SK-N-SH treated with all-trans-retinoic acid at 6 μM for 48 hours (cell line): ENCODE measurements at regions not wholly inside any gene's neighbourhood (a gene's known extent, or its start where the extent isn't known, plus 50 kb on each side); places are given as distances from the start of the nearest gene placed in this dataset.

Experiments
- ATAC-seq: fragments of 200-7000 bp; cut with Tn5 transposase; 3 replicates; pipeline ENCODE4 v1.9.1; 2020; ENCODE audit warnings: mild to moderate bottlenecking, moderate library complexity
- ARNTL ChIP-seq: fragments of 450-650 bp; formaldehyde crosslinking; IDR thresholded peaks from 2 replicates; pipeline ENCODE4 v1.5.0; 2020; ENCODE audit warnings: low read depth, mild to moderate bottlenecking, moderate library complexity, borderline replicate concordance
- BACH2 ChIP-seq: fragments of 250-450 bp; sonication (Bioruptor Pico); IDR thresholded peaks from 2 replicates; pipeline ENCODE4 v1.9.0; 2021; ENCODE audit warnings: mild to moderate bottlenecking, borderline replicate concordance
- CSDC2 ChIP-seq: fragments of 250-450 bp; sonication (Bioruptor Pico); IDR thresholded peaks from 2 replicates; pipeline ENCODE4 v1.5.0; 2020; ENCODE audit warnings: mild to moderate bottlenecking, moderate library complexity
- CSRNP3 ChIP-seq: fragments of 250-450 bp; sonication (Bioruptor Pico); IDR thresholded peaks from 2 replicates; pipeline ENCODE4 v1.5.1; 2021; ENCODE audit warnings: mild to moderate bottlenecking, moderate library complexity
- GLIS3 ChIP-seq: fragments of 250-450 bp; sonication (Bioruptor Pico); IDR thresholded peaks from 2 replicates; pipeline ENCODE4 v1.5.0; 2020; ENCODE audit warnings: mild to moderate bottlenecking, moderate library complexity
- ISL1 ChIP-seq: fragments of 250-450 bp; sonication (Bioruptor Pico); IDR thresholded peaks from 2 replicates; pipeline ENCODE4 v2.1.2; 2022; ENCODE audit warnings: mild to moderate bottlenecking, moderate library complexity
- OSR1 ChIP-seq: fragments of 250-450 bp; sonication (Bioruptor Pico); IDR thresholded peaks from 2 replicates; pipeline ENCODE4 v1.8.0; 2022; ENCODE audit warnings: moderate library complexity, mild to moderate bottlenecking, inconsistent platforms
- PATZ1 ChIP-seq: fragments of 250-450 bp; sonication (Bioruptor Pico); IDR thresholded peaks from 2 replicates; pipeline ENCODE4 v1.8.0; 2020; ENCODE audit warnings: mild to moderate bottlenecking, moderate library complexity, borderline replicate concordance
- POU6F1 ChIP-seq: fragments of 250-450 bp; sonication (Bioruptor Pico); IDR thresholded peaks from 2 replicates; pipeline ENCODE4 v1.8.0; 2021; ENCODE audit warnings: low read depth, mild to moderate bottlenecking, moderate library complexity, borderline replicate concordance
- PPARA ChIP-seq: fragments of 250-450 bp; sonication (Bioruptor Pico); IDR thresholded peaks from 2 replicates; pipeline ENCODE4 v1.5.0; 2020; ENCODE audit warnings: mild to moderate bottlenecking, borderline replicate concordance
- RARB ChIP-seq: fragments of 250-450 bp; sonication (Bioruptor Pico); IDR thresholded peaks from 2 replicates; pipeline ENCODE4 v1.8.0; 2021; ENCODE audit warnings: mild to moderate bottlenecking, moderate library complexity
- SNAI2 ChIP-seq: fragments of 250-450 bp; sonication (Bioruptor Pico); IDR thresholded peaks from 2 replicates; pipeline ENCODE4 v1.5.0; 2020; ENCODE audit warnings: mild to moderate bottlenecking, moderate library complexity
- TCF4 ChIP-seq: fragments of 250-450 bp; sonication (Bioruptor Pico); IDR thresholded peaks from 2 replicates; pipeline ENCODE4 v1.8.0; 2021; ENCODE audit warnings: mild to moderate bottlenecking, moderate library complexity, borderline replicate concordance
- TOX ChIP-seq: fragments of 250-450 bp; sonication (Bioruptor Pico); IDR thresholded peaks from 2 replicates; pipeline ENCODE4 v1.8.0; 2021; ENCODE audit warnings: mild to moderate bottlenecking, moderate library complexity, borderline replicate concordance
- TSHZ2 ChIP-seq: fragments of 250-450 bp; sonication (Bioruptor Pico); IDR thresholded peaks from 2 replicates; pipeline ENCODE4 v1.5.0; 2020; ENCODE audit warnings: mild to moderate bottlenecking, moderate library complexity
- ZC3H10 ChIP-seq: fragments of 250-450 bp; sonication (Bioruptor Pico); IDR thresholded peaks from 2 replicates; pipeline ENCODE4 v1.5.1; 2021; ENCODE audit warnings: mild to moderate bottlenecking, moderate library complexity
- ZFP30 ChIP-seq: fragments of 450-650 bp; formaldehyde crosslinking; IDR thresholded peaks from 2 replicates; pipeline ENCODE4 v1.5.0; 2022; ENCODE audit warnings: mild to moderate bottlenecking, moderate library complexity
- ZNF565 ChIP-seq: fragments of 450-650 bp; formaldehyde crosslinking; conservative IDR thresholded peaks from 2 replicates; pipeline ENCODE4 v1.5.0; 2020; ENCODE audit warnings: low read depth, mild to moderate bottlenecking, moderate library complexity
- ZNF70 ChIP-seq: fragments of 450-650 bp; formaldehyde crosslinking; IDR thresholded peaks from 2 replicates; pipeline ENCODE4 v1.5.0; 2020; ENCODE audit warnings: mild to moderate bottlenecking, moderate library complexity
- ZNF8 ChIP-seq: fragments of 450-650 bp; formaldehyde crosslinking; IDR thresholded peaks from 2 replicates; pipeline ENCODE4 v1.5.0; 2020; ENCODE audit warnings: mild to moderate bottlenecking, moderate library complexity
- TF ChIP-seq, protein P1 (sequence below): fragments of 250-450 bp; sonication (Bioruptor Pico); IDR thresholded peaks from 2 replicates; pipeline ENCODE4 v1.5.1; 2020; ENCODE audit warnings: low read depth, mild to moderate bottlenecking, moderate library complexity

DNA sequence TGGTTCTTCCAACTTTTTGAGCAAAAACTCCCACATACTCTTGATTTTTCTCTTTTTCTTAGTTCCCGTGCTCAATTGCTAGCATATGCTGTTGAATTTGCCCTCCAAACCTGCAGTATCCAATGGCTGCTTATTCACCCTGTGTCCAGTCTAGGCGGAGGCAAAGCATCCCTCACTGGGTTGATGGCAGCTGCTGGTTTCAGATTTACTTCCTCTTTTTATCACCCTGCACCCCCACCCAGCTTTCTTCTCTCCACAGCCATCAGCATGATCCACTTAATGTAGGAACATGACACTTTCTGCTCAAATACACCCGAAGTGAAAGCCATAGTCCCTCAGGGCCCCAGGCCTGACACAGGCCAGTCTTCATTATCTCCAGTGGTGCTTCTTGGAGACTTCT lies 87.6 kb upstream of the ADARB2 start:
- no peak for ATAC-seq
- TF ChIP-seq SNAI2 (CRISPR knock-in tag) (no peak), GLIS3 (CRISPR knock-in tag) (no peak), TOX (no peak), ISL1 (CRISPR knock-in tag) (no peak), PPARA (CRISPR knock-in tag) (no peak), ZFP30 (CRISPR knock-in tag) (no peak), ZNF565 (CRISPR knock-in tag) (no peak), CSRNP3 (CRISPR knock-in tag) (no peak), TSHZ2 (no peak), RARB (no peak), TCF4 (CRISPR knock-in tag) (no peak), ZC3H10 (no peak), ARNTL (CRISPR knock-in tag) (no peak), PATZ1 (no peak), CSDC2 (CRISPR knock-in tag) (no peak), OSR1 (CRISPR knock-in tag) (no peak), POU6F1 (CRISPR knock-in tag) (no peak)
- TF ChIP-seq, protein P1, sequence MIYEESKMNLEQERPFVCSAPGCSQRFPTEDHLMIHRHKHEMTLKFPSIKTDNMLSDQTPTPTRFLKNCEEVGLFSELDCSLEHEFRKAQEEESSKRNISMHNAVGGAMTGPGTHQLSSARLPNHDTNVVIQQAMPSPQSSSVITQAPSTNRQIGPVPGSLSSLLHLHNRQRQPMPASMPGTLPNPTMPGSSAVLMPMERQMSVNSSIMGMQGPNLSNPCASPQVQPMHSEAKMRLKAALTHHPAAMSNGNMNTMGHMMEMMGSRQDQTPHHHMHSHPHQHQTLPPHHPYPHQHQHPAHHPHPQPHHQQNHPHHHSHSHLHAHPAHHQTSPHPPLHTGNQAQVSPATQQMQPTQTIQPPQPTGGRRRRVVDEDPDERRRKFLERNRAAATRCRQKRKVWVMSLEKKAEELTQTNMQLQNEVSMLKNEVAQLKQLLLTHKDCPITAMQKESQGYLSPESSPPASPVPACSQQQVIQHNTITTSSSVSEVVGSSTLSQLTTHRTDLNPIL (CRISPR knock-in tag) = no peak

- ATAC-seq = no peak
- TF ChIP-seq GLIS3 (CRISPR knock-in tag) = no peak
- TF ChIP-seq SNAI2 (CRISPR knock-in tag) = no peak
- TF ChIP-seq ZNF8 (CRISPR knock-in tag) = no peak
- TF ChIP-seq ISL1 (CRISPR knock-in tag) = no peak
- TF ChIP-seq POU6F1 (CRISPR knock-in tag) = no peak
- TF ChIP-seq, protein P1 (CRISPR knock-in tag) = no peak
- TF ChIP-seq BACH2 = no peak
- no peak for TF ChIP-seq ZNF565 (CRISPR knock-in tag)
- no peak for TF ChIP-seq CSRNP3 (CRISPR knock-in tag)
- TF ChIP-seq ZNF70 (CRISPR knock-in tag) = no peak
- no peak for TF ChIP-seq ARNTL (CRISPR knock-in tag)
- TF ChIP-seq TSHZ2 = no peak
Observed at GRCh38 chr10:1814556-1814955, 77.2 kb upstream of the ADARB2 start.
